CD4-positive, alpha-beta T cell treated with Interleukin-4 for 1 hour (primary cell): ENCODE measurements at regions not wholly inside any gene's neighbourhood (a gene's known extent, or its start where the extent isn't known, plus 50 kb on each side); places are given as distances from the start of the nearest gene placed in this dataset.
"Not testable (repeated sequence)": the region's sequence is repeated elsewhere in the genome, so short reads cannot be mapped to it uniquely, and the experiment has no call there.

ENCODE experiments used
- DNase-seq, 2 donors: peaks; one replicate each; pipeline ENCODE4 v3.0.0-alpha.2; 2020 to 2022

DNA sequence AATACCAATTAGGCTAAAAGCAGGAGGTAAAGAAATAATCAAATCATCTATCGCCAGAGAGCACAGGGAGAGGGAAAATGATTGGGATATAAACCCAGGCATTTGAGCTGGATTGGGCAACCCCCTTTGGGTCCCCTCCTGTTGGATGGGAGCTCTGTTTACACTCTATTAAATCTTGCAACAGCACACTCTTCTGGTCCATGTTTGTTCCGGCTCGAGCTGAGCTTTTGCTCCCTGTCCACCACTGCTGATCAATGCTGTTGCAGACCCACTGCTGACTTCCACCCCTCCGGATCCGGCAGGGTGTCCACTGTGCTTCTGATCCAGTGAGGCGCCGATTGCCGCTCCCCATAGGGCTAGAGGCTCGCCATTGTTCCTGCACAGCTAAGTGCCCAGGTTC, 493.8 kb downstream of the MATN1 start:
- no peak for DNase-seq

DNA sequence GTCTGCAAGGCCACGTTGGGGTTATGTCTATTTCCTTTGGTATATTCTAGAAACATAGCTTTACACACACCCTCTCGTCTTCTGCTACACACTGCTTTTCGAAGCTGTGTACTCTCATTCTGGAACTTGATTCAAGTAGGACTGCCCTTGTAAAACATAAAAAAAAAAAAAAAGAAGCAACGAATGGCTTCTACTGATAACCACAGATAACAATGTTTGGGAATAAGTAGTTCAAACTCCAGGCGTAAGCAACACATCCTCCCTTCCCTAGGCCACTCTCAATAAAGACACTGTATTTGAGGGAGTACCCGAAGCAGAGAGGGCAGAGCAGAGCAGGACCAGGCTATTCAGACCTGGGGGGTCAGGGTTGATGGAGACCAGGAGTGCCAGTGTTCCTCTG, 496.7 kb downstream of the MATN1 start:
- DNase-seq = no peak

DNA sequence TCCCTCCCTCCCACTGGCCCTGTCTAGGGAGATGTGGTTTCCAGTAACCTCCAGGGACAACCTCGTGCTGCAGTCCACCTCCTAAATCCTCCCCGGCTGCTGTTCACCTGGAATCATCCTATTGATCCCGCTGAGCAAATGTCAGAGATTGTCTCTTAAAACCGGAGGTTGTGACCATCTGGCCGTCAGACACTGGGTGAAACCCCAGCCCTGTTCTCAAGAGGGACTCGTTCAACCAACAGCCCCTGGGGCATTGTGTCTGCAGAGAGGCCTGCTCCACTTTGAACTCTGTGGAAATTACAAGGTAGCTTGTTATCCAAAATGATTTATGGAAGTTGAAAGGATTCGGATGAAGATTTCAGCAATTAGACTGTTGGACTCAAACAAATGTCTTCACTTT, 498.0 kb downstream of the MATN1 start:
- no peak for DNase-seq

- no peak for DNase-seq
Measured at GRCh38 chr1:30219675-30220074, 503.7 kb downstream of the MATN1 start.

GRCh38 chr1:30218438-30218837, 504.9 kb downstream of the MATN1 start:
- DNase-seq = no peak

DNA sequence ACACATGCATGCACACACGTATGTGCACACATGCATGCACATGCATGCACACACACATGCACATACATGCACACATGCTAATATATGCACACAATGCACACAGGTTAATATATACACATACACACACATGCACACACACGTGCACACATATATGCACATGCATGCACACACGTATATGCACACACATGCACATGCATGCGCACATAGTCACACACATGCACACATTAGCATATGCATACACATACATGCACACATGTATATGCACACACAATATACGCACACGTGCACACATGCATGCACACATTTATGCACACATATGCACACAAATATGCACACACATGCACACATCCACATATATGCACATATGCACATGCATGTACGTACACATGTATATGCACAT, 506.8 kb downstream of the MATN1 start:
- DNase-seq = no peak

- no peak for DNase-seq
Measured at GRCh38 chr1:30213936-30214335, 509.4 kb downstream of the MATN1 start.

DNA sequence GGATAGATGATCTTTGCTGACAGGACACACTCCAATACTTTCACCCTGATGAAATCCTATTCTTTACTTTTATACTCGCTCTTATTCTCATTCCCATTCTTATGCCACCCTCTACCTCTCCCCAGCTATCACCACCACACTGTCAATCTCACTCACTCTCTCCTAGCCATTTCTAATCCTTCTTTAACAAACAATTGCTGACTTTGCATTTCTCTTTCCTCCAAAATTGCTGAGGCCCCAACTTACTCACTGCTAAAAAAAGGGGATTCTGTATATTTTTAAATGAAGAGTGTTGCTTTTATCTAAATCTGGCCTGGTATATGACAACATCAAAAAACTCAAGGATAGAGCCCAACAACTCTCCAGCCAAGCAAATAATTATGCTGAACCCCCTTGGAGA, 515.4 kb downstream of the MATN1 start:
- not testable (repeated sequence) for DNase-seq

DNA sequence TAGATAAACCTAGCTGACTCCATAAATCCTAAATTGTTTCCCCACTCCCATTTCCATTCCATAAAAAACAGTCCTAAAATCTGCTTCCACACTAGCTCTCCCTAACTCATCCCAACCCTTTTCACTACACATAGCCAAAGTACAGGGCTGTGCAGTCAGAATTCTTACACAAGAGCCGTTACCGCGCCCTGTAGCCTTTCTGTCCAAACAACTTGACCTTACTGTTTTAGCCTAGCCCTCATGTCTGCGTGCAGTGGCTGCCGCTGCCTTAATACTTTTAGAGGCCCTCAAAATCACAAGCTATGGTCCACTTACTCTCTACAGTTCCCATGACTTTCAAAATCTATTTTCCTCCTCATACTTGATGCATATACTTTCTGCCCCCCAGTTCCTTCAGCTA, 516.8 kb downstream of the MATN1 start:
- not testable (repeated sequence) for DNase-seq

GRCh38 chr1:30204916-30205315, 518.5 kb downstream of the MATN1 start:
- DNase-seq = not testable (repeated sequence)

- DNase-seq = no peak
Measured at GRCh38 chr1:30201015-30201414, 522.4 kb downstream of the MATN1 start.

- DNase-seq = no peak
Measured at GRCh38 chr1:30200161-30200560, 523.2 kb downstream of the MATN1 start.

GRCh38 chr1:30199563-30199962, 523.8 kb downstream of the MATN1 start:
- no peak for DNase-seq

GRCh38 chr1:30198795-30199403, 524.5 kb downstream of the MATN1 start:
- DNase-seq = no peak

DNA sequence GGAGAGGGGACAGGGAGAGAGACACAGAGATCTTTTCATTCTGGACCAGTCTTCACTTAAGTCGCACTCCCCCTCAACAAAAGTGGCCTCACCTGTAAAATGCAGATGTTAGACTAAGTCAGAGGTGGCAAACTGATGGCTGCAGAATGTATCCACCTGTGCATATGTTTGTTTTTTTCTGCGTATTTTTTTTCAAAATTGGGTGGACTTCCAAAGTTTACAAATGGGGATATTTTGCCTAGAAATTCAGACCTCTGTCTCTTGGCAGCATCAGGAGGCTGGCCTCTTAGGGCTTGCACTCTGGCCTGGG, 525.0 kb downstream of the MATN1 start:
- no peak for DNase-seq

- DNase-seq = no peak
Measured at GRCh38 chr1:30197639-30198450, 525.5 kb downstream of the MATN1 start.

DNA sequence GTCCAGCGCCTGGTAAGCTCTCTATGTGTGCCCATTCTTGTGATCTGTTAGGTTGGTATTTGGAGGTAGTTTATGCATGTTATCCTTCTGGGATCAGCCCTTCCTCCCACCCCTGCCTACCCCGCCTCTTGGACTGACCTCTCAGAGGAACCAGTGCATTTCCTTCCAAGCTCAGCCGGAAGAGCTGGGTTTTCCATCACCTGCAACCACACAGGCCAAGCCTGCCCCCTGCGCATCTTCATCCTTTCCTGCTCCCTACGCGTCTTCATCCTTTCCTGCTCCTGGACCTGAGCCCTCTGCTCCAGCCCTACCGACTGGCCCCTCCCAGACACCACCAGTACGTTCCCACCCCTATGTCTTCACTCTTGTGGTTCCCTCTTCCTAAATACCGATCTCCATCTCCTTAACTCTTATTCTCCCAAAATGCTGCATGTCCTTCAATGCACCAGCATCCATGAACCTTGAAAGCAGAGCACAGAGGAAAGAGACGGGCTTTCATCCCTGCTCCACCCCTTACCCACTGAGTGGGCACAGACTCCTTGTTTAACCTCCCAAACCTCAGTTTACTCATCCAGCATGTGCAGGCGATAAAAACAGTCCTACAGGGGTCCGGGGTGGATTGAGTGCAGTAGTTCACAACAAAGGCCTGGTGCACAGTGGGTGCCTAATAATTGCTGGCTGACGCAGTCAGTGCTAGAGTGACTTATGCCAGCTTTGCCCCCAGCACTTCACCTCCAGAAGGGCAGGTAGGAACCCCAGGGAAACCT, 526.3 kb downstream of the MATN1 start:
- no peak for DNase-seq

DNA sequence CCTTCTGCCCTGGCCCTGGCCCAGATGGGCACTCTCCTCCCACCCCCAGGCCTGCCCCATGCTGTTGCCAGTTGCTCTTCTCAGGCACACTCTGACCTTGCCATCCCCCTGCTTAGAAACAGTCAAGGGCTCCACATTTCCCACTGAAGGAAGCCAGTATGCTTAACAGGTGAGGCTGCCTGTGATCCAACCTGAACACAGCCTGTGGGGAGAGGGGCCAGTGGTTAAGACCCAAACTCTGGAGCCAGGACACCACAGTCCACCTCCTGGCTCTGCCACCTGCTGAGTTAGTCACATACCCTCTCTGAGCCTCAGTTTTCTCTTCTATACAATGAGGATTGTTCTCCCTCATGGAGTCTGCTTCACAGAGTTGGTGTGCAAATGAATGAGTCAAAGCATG, 526.9 kb downstream of the MATN1 start:
- DNase-seq = no peak

GRCh38 chr1:30195424-30196134, 527.8 kb downstream of the MATN1 start:
- no peak for DNase-seq

DNA sequence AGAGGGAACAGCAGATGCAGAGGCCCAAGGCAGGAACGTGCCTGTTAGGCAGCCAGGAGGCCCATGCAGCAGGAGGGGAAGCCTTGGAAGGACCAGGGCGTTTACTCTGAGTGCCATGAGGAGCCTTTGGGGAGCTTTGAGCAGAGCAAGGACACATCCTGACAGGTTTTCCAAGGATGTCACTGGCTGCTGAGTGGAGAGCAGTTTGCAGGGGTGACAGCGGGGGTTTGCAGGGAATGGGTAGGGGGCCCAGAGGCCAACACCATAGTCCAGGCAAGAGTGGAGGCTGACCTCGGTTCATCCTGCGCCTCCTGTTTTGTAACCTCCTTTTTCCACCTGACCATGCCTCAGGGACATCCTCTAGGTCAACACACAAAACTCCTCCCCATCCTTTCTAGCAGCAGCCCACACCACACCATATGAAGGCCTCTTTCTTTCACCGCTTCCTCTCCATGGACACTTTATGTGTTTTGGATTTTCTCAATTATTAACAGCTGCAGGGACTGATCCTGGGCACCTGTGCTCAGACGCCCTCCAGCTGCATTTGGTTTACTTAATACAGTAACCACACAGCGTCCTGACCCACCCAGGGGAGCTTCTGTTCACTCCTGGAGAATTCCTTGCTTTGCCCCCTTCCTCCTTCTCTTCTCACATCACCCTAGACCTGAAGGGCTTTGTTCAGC, 528.5 kb downstream of the MATN1 start:
- DNase-seq = no peak

DNA sequence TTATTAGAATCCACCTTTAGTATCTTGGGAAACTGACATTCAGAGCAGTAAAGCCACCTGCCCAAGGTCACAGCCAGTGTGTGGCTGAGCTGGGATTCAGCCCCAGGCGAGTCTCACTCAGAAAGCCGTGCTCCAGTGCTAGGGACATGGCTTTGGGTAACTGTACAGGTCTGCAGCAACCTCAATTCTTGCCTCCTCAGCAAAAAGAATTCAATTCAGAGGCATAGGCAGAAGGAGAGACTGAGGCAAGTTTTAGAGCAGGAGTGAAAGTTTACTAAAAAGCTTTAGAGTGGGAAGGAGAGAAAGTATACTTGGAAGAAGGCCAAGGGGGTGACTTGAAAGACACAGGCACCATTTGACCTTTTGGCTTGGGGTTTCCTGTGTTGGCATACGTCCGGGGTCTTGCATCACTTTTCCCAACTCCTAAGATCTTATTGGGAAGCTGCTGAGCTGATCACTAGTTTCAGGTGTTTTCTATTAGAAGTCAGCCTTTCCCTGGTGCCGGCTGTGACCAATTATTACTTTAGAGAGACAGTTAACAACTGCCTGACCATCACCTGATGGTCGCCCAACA, 529.3 kb downstream of the MATN1 start:
- no peak for DNase-seq

DNA sequence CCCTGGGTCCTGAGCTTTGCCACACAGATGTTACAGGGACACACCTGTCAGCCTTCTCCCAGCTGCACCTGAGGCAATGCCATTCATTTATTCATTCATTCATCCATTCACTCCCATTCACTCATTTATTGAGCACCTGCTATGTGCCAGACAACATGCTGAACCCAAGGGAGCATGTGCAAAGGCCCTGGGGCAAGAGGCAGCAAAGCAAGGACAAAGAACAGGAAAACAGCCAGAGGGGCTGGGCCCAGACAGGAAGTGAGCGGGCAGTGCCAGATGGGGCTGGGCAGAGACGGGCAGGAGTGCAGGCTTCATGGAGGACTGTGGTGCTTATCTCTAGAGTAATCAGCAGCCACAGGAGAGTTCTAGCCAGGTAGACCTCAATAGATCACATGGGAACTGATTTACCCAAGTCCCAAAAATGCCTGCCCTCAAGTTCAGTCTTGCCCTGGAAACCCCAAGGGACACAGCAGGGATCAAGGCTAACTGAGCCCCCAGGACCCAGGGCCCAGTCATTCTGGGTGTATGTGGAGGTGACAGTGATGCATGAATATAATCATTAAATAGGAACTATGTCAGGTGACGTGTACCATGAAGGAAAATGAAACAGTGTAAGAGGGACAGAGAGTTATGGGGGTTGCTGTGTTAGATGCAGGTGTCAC, 530.3 kb downstream of the MATN1 start:
- DNase-seq = no peak
